HG03196 (cell line): ENCODE measurements at regions not wholly inside any gene's neighbourhood (a gene's known extent, or its start where the extent isn't known, plus 50 kb on each side); places are given as distances from the start of the nearest gene placed in this dataset.
A peak's percentile ranks its signal among the peaks of the same experiment; 100 is the strongest.
"Not testable (repeated sequence)": the region's sequence is repeated elsewhere in the genome, so short reads cannot be mapped to it uniquely, and the experiment has no call there.

ENCODE experiments used
- ATAC-seq: cut with Tn5 transposase; IDR thresholded peaks from one replicate; pipeline ENCODE4 v1.9.1; 2021; ENCODE audit not compliant: unreplicated experiment

- ATAC-seq, result no peak
Observed at GRCh38 chr13:34721631-34722595, 220.2 kb upstream of the NBEA start.

- no peak for ATAC-seq
Observed at GRCh38 chr13:34722922-34723321, 219.1 kb upstream of the NBEA start.

GRCh38 chr13:34730961-34731360 is 211.1 kb upstream of the NBEA start:
- ATAC-seq, result no peak

- no peak for ATAC-seq
Observed at GRCh38 chr13:34731486-34731885, 210.6 kb upstream of the NBEA start.

GRCh38 chr13:34733721-34734120 is 208.3 kb upstream of the NBEA start:
- ATAC-seq, result no peak

GRCh38 chr13:34734932-34735331 is 207.1 kb upstream of the NBEA start:
- no peak for ATAC-seq

GRCh38 chr13:34738254-34738992 is 203.6 kb upstream of the NBEA start:
- no peak for ATAC-seq

- not testable (repeated sequence) for ATAC-seq
Observed at GRCh38 chr13:34747056-34747455, 195.0 kb upstream of the NBEA start.

- ATAC-seq, result no peak
Observed at GRCh38 chr13:34747507-34747906, 194.6 kb upstream of the NBEA start.

GRCh38 chr13:34748073-34748472 is 194.0 kb upstream of the NBEA start:
- ATAC-seq, result no peak

GRCh38 chr13:34748596-34748995 is 193.5 kb upstream of the NBEA start:
- no peak for ATAC-seq

- no peak for ATAC-seq
Observed at GRCh38 chr13:34749046-34749445, 193.0 kb upstream of the NBEA start.

- ATAC-seq, result peak; percentile 63
Observed at GRCh38 chr13:34750078-34750931, 191.8 kb upstream of the NBEA start.

GRCh38 chr13:34751044-34751443 is 191.0 kb upstream of the NBEA start:
- ATAC-seq, result no peak

GRCh38 chr13:34751492-34751891 is 190.6 kb upstream of the NBEA start:
- ATAC-seq, result peak; percentile 35

- ATAC-seq, result no peak
Observed at GRCh38 chr13:34752283-34752960, 189.6 kb upstream of the NBEA start.

GRCh38 chr13:34756136-34756535 is 185.9 kb upstream of the NBEA start:
- no peak for ATAC-seq

- ATAC-seq, result no peak
Observed at GRCh38 chr13:34756572-34756971, 185.5 kb upstream of the NBEA start.

GRCh38 chr13:34757441-34757840 is 184.6 kb upstream of the NBEA start:
- no peak for ATAC-seq

- no peak for ATAC-seq
Observed at GRCh38 chr13:34758628-34759027, 183.4 kb upstream of the NBEA start.

- ATAC-seq, result no peak
Observed at GRCh38 chr13:34762312-34762711, 179.8 kb upstream of the NBEA start.
